ENCODE measurements at regions not wholly inside any gene's neighbourhood (a gene's known extent, or its start where the extent isn't known, plus 50 kb on each side); places are given as distances from the start of the nearest gene placed in this dataset.

DNA sequence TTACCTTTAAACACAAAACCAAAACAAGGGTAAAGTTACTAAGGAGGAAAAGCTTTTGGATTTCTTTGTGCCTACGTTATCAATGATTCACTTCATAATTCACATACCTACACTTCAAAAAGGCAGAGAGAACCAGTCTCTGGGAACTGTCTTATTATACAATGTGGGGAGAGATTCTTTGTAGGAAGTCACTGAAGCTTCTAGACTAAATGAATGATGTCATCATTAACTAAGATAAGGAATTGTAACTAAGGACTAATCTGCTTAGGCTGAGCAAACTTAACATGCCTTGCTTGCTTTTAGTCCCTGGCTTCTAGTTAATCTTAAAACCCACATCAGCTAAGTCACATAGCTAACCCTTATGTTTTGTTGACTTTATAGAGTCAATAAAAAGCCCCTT lies 771.2 kb downstream of the NXPH1 start:
- no peak for DNase-seq (ENCODE audit: low read depth)
- TF ChIP-seq, protein P1, sequence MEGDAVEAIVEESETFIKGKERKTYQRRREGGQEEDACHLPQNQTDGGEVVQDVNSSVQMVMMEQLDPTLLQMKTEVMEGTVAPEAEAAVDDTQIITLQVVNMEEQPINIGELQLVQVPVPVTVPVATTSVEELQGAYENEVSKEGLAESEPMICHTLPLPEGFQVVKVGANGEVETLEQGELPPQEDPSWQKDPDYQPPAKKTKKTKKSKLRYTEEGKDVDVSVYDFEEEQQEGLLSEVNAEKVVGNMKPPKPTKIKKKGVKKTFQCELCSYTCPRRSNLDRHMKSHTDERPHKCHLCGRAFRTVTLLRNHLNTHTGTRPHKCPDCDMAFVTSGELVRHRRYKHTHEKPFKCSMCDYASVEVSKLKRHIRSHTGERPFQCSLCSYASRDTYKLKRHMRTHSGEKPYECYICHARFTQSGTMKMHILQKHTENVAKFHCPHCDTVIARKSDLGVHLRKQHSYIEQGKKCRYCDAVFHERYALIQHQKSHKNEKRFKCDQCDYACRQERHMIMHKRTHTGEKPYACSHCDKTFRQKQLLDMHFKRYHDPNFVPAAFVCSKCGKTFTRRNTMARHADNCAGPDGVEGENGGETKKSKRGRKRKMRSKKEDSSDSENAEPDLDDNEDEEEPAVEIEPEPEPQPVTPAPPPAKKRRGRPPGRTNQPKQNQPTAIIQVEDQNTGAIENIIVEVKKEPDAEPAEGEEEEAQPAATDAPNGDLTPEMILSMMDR (conservative IDR thresholded peaks at IDR 0.05; ENCODE audit: control insufficient read depth, insufficient read depth, low read depth, low read length): no peak
- H3K4me3 ChIP-seq (ENCODE audit: control insufficient read depth, low read depth, low read length): no peak overlapping the region

DNA sequence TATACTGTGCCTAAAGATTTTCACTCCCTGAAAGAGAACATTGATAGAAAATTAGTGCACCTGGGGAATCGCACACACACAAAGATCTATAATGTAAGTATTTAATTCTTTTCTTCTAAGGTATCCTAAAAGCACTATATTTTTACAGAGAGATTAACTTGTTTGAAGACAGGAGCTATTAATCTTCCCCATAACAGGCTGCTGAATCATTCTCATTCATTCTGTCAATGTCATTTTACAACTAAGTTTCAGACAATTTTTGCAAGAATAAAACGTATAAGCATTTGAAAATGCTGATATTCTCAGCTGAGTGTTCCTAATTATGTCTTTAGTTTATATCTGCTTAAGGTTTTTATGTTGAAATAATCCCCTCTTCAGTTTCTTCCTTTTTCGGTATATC lies 776.7 kb downstream of the NXPH1 start:
- TF ChIP-seq, protein P1 (conservative IDR thresholded peaks at IDR 0.05; ENCODE audit: control insufficient read depth, insufficient read depth, low read depth, low read length): no peak
- DNase-seq (ENCODE audit: low read depth): no peak
- no peak overlapping the region for H3K4me3 ChIP-seq (ENCODE audit: control insufficient read depth, low read depth, low read length)

DNA sequence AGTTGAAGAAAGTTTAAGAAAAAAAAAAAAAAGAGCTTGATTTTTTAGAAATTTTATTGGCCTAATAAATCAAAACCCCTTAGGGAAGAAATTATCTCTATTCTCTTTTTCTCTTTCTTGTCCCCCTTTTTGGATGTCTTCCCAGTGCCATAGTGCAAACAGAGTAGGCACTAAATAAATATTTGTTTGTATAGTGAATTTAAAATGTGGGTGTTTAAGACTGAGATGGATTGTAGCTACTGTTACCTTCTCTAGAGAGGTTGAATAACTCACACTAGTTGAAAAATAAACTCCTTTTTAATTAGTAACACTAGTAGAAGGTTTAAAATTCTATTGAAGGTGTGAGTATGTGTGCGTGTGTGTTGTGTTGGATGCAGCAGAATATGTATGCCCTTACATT lies 783.8 kb downstream of the NXPH1 start:
- TF ChIP-seq, protein P1 (conservative IDR thresholded peaks at IDR 0.05; ENCODE audit: control insufficient read depth, insufficient read depth, low read depth, low read length): no peak
- no peak overlapping the region for H3K4me3 ChIP-seq (ENCODE audit: control insufficient read depth, low read depth, low read length)
- no peak for DNase-seq (ENCODE audit: low read depth)

DNA sequence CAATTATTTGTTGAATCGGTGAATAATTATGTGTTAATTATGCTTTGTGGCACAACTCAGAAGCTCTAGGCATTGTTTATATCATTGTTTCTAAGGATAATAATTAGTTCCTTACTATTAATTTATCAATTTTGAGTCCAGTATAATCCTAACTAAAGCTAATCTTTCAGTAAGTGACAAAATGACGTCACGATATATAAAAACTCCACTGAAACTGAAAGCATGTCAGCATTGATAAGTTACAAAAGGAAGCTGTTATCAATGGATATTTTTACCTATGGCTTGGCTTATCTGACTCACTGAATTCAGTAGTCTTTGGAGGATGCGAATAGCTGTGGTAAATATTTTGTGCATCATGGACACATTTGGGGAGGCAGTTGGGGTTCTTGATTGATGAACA lies 793.1 kb downstream of the NXPH1 start:
- no peak overlapping the region for H3K4me3 ChIP-seq (ENCODE audit: control insufficient read depth, low read depth, low read length)
- TF ChIP-seq, protein P1 (conservative IDR thresholded peaks at IDR 0.05; ENCODE audit: control insufficient read depth, insufficient read depth, low read depth, low read length): no peak
- no peak for DNase-seq (ENCODE audit: low read depth)

DNA sequence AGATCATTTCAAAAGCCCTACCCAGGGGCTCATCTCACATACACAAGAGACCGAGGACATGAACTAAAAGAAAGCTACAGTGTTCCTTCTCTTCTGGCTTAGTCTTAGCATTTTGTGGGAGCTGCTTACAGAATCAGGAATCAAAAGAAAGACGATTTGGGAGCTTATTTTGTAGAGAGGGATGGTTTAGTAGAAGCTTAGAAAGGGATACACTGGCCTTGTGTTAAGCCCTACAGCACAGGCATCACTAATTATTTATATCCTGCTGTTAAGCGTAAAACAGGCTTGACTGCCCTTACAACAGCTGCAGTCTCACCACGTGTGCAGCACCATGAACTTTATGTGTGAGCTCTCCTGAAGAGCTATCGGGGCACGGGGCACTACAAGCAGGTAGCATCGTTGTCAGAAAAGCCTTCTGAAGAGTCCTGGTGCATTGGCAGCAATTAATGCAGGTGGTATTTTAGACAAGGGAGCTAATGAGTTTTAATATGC lies 798.3 kb downstream of the NXPH1 start:
- TF ChIP-seq, protein P1 (conservative IDR thresholded peaks at IDR 0.05; ENCODE audit: control insufficient read depth, insufficient read depth, low read depth, low read length): no peak
- no peak for DNase-seq (ENCODE audit: low read depth)
- H3K4me3 ChIP-seq (ENCODE audit: control insufficient read depth, low read depth, low read length): no peak overlapping the region

DNA sequence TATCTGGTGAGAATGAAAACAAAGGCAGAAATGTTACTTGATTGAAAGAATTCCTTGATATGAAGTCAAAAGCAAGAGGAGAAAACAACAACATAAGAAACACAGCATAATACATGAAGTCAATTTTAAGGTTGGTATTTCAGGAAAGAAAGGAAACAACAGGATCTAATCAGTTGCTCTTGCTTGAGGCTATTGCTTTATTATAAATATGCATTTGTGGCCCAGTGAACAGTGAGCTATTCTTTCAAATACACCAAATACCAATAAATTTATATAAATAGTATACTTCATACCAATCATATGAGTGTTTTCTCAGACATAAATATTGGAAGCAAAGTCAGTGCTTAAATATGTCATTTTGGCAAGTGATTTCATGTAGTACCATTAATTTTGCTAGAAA lies 806.6 kb downstream of the NXPH1 start:
- no peak for DNase-seq (ENCODE audit: low read depth)
- H3K4me3 ChIP-seq (ENCODE audit: control insufficient read depth, low read depth, low read length): no peak overlapping the region
- TF ChIP-seq, protein P1 (conservative IDR thresholded peaks at IDR 0.05; ENCODE audit: control insufficient read depth, insufficient read depth, low read depth, low read length): no peak

DNA sequence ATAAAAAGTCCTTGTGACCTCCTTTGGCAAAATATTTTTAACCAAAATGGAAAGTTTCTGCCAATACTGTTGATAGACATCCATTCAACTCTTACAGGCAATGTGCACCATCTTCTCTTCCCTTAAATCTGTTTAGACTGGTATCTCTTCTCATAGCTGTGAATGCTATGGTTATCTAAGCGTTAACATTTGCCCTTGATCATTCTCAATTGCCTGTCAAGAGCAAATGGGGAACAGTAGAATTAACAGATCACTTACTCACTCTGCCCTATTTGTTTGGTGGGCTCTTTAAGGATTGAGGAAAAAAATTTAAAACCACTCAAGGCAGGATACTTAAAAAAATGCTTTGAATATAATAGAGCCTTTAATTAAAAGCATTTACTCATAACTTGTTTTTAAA lies 808.4 kb downstream of the NXPH1 start:
- DNase-seq (ENCODE audit: low read depth): no peak
- H3K4me3 ChIP-seq (ENCODE audit: control insufficient read depth, low read depth, low read length): no peak overlapping the region
- TF ChIP-seq, protein P1 (conservative IDR thresholded peaks at IDR 0.05; ENCODE audit: control insufficient read depth, insufficient read depth, low read depth, low read length): no peak

Measured in fibroblast of mammary gland (primary cell).